Right cardiac atrium (tissue), 5 donors: ENCODE measurements at regions not wholly inside any gene's neighbourhood (a gene's known extent, or its start where the extent isn't known, plus 50 kb on each side); places are given as distances from the start of the nearest gene placed in this dataset.
A peak's percentile ranks its signal among the peaks of the same experiment; 100 is the strongest.

Source experiments
- ATAC-seq, 2 donors: fragments of 200-7000 bp; cut with Tn5 transposase; one replicate each; pipeline versions ENCODE4 v1.8.0 to v1.9.1; 2020; ENCODE audit warnings: moderate library complexity in 2 of 2, mild to moderate bottlenecking in 1 of 2
- DNase-seq, 3 donors: peaks; one replicate each; pipeline ENCODE4 v3.0.0-alpha.2; 2020
- H3K27ac ChIP-seq: one replicate; pipeline ENCODE4 v1.5.1; 2013; ENCODE audit warnings: mild to moderate bottlenecking, low read length, control low read depth, moderate library complexity
- H3K27me3 ChIP-seq: one replicate; pipeline ENCODE4 v1.6.1; 2013; ENCODE audit not compliant: control insufficient read depth, insufficient read depth
- H3K4me1 ChIP-seq: one replicate; pipeline ENCODE4 v1.6.1; 2013; ENCODE audit warnings: low read length; ENCODE audit not compliant: control insufficient read depth, insufficient read depth
- H3K4me3 ChIP-seq: one replicate; pipeline ENCODE4 v1.5.1; 2013; ENCODE audit warnings: low read length, control low read depth
- H3K9me3 ChIP-seq: one replicate; pipeline ENCODE4 v1.6.1; 2013; ENCODE audit warnings: low read length; ENCODE audit not compliant: control insufficient read depth
- WGBS: extraction: QIAGEN DNeasy Blood & Tissue Kit; methylation state at CpG from one replicate; pipeline ENCODE4 v1.1.7; 2013; 5-methylcytosine and 5-hydroxymethylcytosine counted together
- intact Hi-C, 4 donors: fragments of 100-400 bp; cut with DNase I; formaldehyde crosslinking; loops; one replicate each; pipeline versions ENCODE4 v1.11.0 to v1.14.0; 2022 to 2023
- donor health status: healthy with polysubstance abuse.
- donor health status: DM: no; HTN: yes; CAD: no.
- donor health status: DM: no; HTN: no; CAD: no.
- donor health status: DM: no; HTN: yes; CAD: no; lungs with severe emphysema.
- donor health status: DM: yes; HTN: yes; CAD: no.

GRCh38 chr7:26590709-26591108 is 273.7 kb downstream of the SKAP2 start:
- Histone ChIP-seq H3K27ac (no peak overlapping the region), H3K9me3 (no peaks in the 10 kb centered on the region), H3K4me3 (no peak overlapping the region), H3K27me3 (no peaks in the 10 kb centered on the region), H3K4me1 (no peaks in the 10 kb centered on the region)
- DNase-seq (no peak), ATAC-seq (no peak)
- intact Hi-C loops = no loop called here
- 81% methylated on average over 2 of the region's 2 CpGs for WGBS

- Histone ChIP-seq H3K4me1 (no peaks in the 10 kb centered on the region), H3K4me3 (no peak overlapping the region), H3K27me3 (no peaks in the 10 kb centered on the region), H3K27ac (no peak overlapping the region), H3K9me3 (no peaks in the 10 kb centered on the region)
- DNase-seq (no peak), ATAC-seq (no peak)
- intact Hi-C loops = no loop called here
Measured at GRCh38 chr7:26592011-26592410, 272.4 kb downstream of the SKAP2 start.

GRCh38 chr7:26593393-26593792 is 271.0 kb downstream of the SKAP2 start:
- intact Hi-C loops = no loop called here
- Histone ChIP-seq H3K27me3 (no peaks in the 10 kb centered on the region), H3K4me1 (no peaks in the 10 kb centered on the region), H3K4me3 (no peak overlapping the region), H3K9me3 (no peaks in the 10 kb centered on the region), H3K27ac (no peak overlapping the region)
- DNase-seq = peak; percentile 41 to 82 (median 73)
- WGBS = 21% methylated on average over 9 of the region's 9 CpGs
- peak; percentile 42 to 65 for ATAC-seq

GRCh38 chr7:26593896-26594295 is 270.5 kb downstream of the SKAP2 start:
- Histone ChIP-seq H3K4me1 (no peaks in the 10 kb centered on the region), H3K27me3 (no peaks in the 10 kb centered on the region), H3K27ac (no peak overlapping the region), H3K9me3 (no peaks in the 10 kb centered on the region), H3K4me3 (no peak overlapping the region)
- WGBS = 52% methylated on average over 5 of the region's 5 CpGs
- intact Hi-C loops = no loop called here
- DNase-seq = no peak
- no peak for ATAC-seq

- no peaks in the 10 kb centered on the region for H3K4me1 ChIP-seq
- no peak for DNase-seq
- 76% methylated on average over 6 of the region's 6 CpGs for WGBS
- no peak overlapping the region for H3K4me3 ChIP-seq
- no peak for ATAC-seq
- intact Hi-C loops = no loop called here
- no peaks in the 10 kb centered on the region for H3K27me3 ChIP-seq
- no peak overlapping the region for H3K27ac ChIP-seq
- H3K9me3 ChIP-seq = no peaks in the 10 kb centered on the region
Measured at GRCh38 chr7:26594553-26594952, 269.8 kb downstream of the SKAP2 start.

GRCh38 chr7:26598867-26599266 is 265.5 kb downstream of the SKAP2 start:
- Histone ChIP-seq H3K27me3 (no peaks in the 10 kb centered on the region), H3K4me3 (no peak overlapping the region), H3K9me3 (no peaks in the 10 kb centered on the region), H3K4me1 (no peaks in the 10 kb centered on the region), H3K27ac (no peak overlapping the region)
- intact Hi-C loops = no loop called here
- DNase-seq = no peak
- 79% methylated on average over 2 of the region's 2 CpGs for WGBS
- ATAC-seq = no peak

- ATAC-seq (no peak), DNase-seq (no peak)
- Histone ChIP-seq H3K4me3 (no peak overlapping the region), H3K9me3 (no peaks in the 10 kb centered on the region), H3K27me3 (no peaks in the 10 kb centered on the region), H3K27ac (no peak overlapping the region), H3K4me1 (no peaks in the 10 kb centered on the region)
- 88% methylated on average over 7 of the region's 7 CpGs for WGBS
- intact Hi-C loops = no loop called here
Measured at GRCh38 chr7:26599982-26600381, 264.4 kb downstream of the SKAP2 start.

GRCh38 chr7:26600411-26600810 is 264.0 kb downstream of the SKAP2 start:
- no peaks in the 10 kb centered on the region for H3K4me1 ChIP-seq
- H3K9me3 ChIP-seq = no peaks in the 10 kb centered on the region
- DNase-seq (no peak), ATAC-seq (no peak)
- intact Hi-C loops = no loop called here
- H3K27me3 ChIP-seq = no peaks in the 10 kb centered on the region
- H3K27ac ChIP-seq = no peak overlapping the region
- WGBS = 78% methylated on average over 3 of the region's 3 CpGs
- H3K4me3 ChIP-seq = no peak overlapping the region

GRCh38 chr7:26603631-26604030 is 260.8 kb downstream of the SKAP2 start:
- peaks cover 2% of the 10 kb centered on the region for H3K27me3 ChIP-seq
- intact Hi-C loops = no loop called here
- H3K9me3 ChIP-seq = no peaks in the 10 kb centered on the region
- H3K4me1 ChIP-seq = no peaks in the 10 kb centered on the region
- H3K27ac ChIP-seq = no peak overlapping the region
- no peak for DNase-seq
- no peak overlapping the region for H3K4me3 ChIP-seq
- no peak for ATAC-seq

GRCh38 chr7:26608402-26608801 is 256.0 kb downstream of the SKAP2 start:
- no peak for DNase-seq
- no peaks in the 10 kb centered on the region for H3K9me3 ChIP-seq
- intact Hi-C loops = no loop called here
- peaks cover 2% of the 10 kb centered on the region for H3K27me3 ChIP-seq
- WGBS = 83% methylated on average over 6 of the region's 6 CpGs
- ATAC-seq = no peak
- H3K4me1 ChIP-seq = no peaks in the 10 kb centered on the region
- H3K4me3 ChIP-seq = no peak overlapping the region
- no peak overlapping the region for H3K27ac ChIP-seq

GRCh38 chr7:26609082-26609481 is 255.3 kb downstream of the SKAP2 start:
- H3K27ac ChIP-seq = no peak overlapping the region
- intact Hi-C loops = no loop called here
- DNase-seq (no peak), ATAC-seq (no peak)
- no peaks in the 10 kb centered on the region for H3K9me3 ChIP-seq
- H3K4me3 ChIP-seq = no peak overlapping the region
- peaks cover 2% of the 10 kb centered on the region for H3K27me3 ChIP-seq
- H3K4me1 ChIP-seq = peaks cover 4% of the 10 kb centered on the region
- WGBS = 76% methylated on average over 2 of the region's 2 CpGs

- WGBS = 76% methylated on average over 6 of the region's 6 CpGs
- no peak for DNase-seq
- intact Hi-C loops = no loop called here
Measured at GRCh38 chr7:26609532-26609931, 254.9 kb downstream of the SKAP2 start.

More at GRCh38 chr7:26609532-26609931, 254.9 kb downstream of the SKAP2 start:
- Histone ChIP-seq H3K27me3 (peaks cover 2% of the 10 kb centered on the region), H3K4me3 (no peak overlapping the region), H3K27ac (no peak overlapping the region), H3K9me3 (no peaks in the 10 kb centered on the region), H3K4me1 (peaks cover 4% of the 10 kb centered on the region)
- ATAC-seq = no peak
